ENCODE measurements at regions not wholly inside any gene's neighbourhood (a gene's known extent, or its start where the extent isn't known, plus 50 kb on each side); places are given as distances from the start of the nearest gene placed in this dataset.
"Not testable (repeated sequence)": the region's sequence is repeated elsewhere in the genome, so short reads cannot be mapped to it uniquely, and the experiment has no call there.

- TF ChIP-seq CTCF (conservative IDR thresholded peaks at IDR 0.05; ENCODE audit: low read depth, low read length), result no peak
- no peaks in the 10 kb centered on the region for H4K20me1 ChIP-seq (ENCODE audit: insufficient read depth)
- no peak overlapping the region for H2AFZ ChIP-seq (ENCODE audit: low read depth)
Measured at GRCh38 chr2:129828792-129829191, 150.7 kb upstream of the RAB6C start.

GRCh38 chr2:129829588-129829987 lies 149.9 kb upstream of the RAB6C start:
- no peak for TF ChIP-seq CTCF (conservative IDR thresholded peaks at IDR 0.05; ENCODE audit: low read depth, low read length)
- Histone ChIP-seq H3K4me2 (no peak overlapping the region), H3K4me1 (ENCODE audit: low read depth, poor library complexity, severe bottlenecking) (no peaks in the 10 kb centered on the region), H3K9ac (no peak overlapping the region), H3K27ac (no peak overlapping the region), H3K27me3 (ENCODE audit: insufficient read depth, low read depth) (no peaks in the 10 kb centered on the region), H4K20me1 (ENCODE audit: insufficient read depth) (no peaks in the 10 kb centered on the region), H3K4me3 (IDR thresholded peaks at IDR 0.05; ENCODE audit: insufficient read depth, low read depth, low read length) (no peak overlapping the region), H2AFZ (ENCODE audit: low read depth) (no peak overlapping the region), H3K36me3 (ENCODE audit: insufficient read depth) (no peaks in the 10 kb centered on the region), H3K79me2 (ENCODE audit: insufficient read depth, low read depth) (no peaks in the 10 kb centered on the region)

More at GRCh38 chr2:129828792-129829191, 150.7 kb upstream of the RAB6C start:
- Histone ChIP-seq H3K4me1 (ENCODE audit: low read depth, poor library complexity, severe bottlenecking) (no peaks in the 10 kb centered on the region), H3K27ac (no peak overlapping the region), H3K9ac (no peak overlapping the region), H3K4me2 (no peak overlapping the region), H3K4me3 (IDR thresholded peaks at IDR 0.05; ENCODE audit: insufficient read depth, low read depth, low read length) (no peak overlapping the region), H3K27me3 (ENCODE audit: insufficient read depth, low read depth) (no peaks in the 10 kb centered on the region), H3K36me3 (ENCODE audit: insufficient read depth) (no peaks in the 10 kb centered on the region), H3K79me2 (ENCODE audit: insufficient read depth, low read depth) (no peaks in the 10 kb centered on the region)

- Histone ChIP-seq H3K79me2 (ENCODE audit: insufficient read depth, low read depth) (no peaks in the 10 kb centered on the region), H3K4me3 (IDR thresholded peaks at IDR 0.05; ENCODE audit: insufficient read depth, low read depth, low read length) (no peak overlapping the region), H3K4me2 (no peak overlapping the region), H3K36me3 (ENCODE audit: insufficient read depth) (no peaks in the 10 kb centered on the region), H3K27me3 (ENCODE audit: insufficient read depth, low read depth) (no peaks in the 10 kb centered on the region), H2AFZ (ENCODE audit: low read depth) (no peak overlapping the region), H3K27ac (no peak overlapping the region), H3K9ac (no peak overlapping the region), H4K20me1 (ENCODE audit: insufficient read depth) (no peaks in the 10 kb centered on the region), H3K4me1 (ENCODE audit: low read depth, poor library complexity, severe bottlenecking) (no peaks in the 10 kb centered on the region)
- no peak for TF ChIP-seq CTCF (conservative IDR thresholded peaks at IDR 0.05; ENCODE audit: low read depth, low read length)
Measured at GRCh38 chr2:129831018-129831417, 148.4 kb upstream of the RAB6C start.

- not testable (repeated sequence) for H3K36me3 ChIP-seq (ENCODE audit: insufficient read depth); H3K27me3 ChIP-seq (ENCODE audit: insufficient read depth, low read depth); H4K20me1 ChIP-seq (ENCODE audit: insufficient read depth); H3K4me3 ChIP-seq (IDR thresholded peaks at IDR 0.05; ENCODE audit: insufficient read depth, low read depth, low read length); H3K9ac ChIP-seq; H2AFZ ChIP-seq (ENCODE audit: low read depth); H3K4me2 ChIP-seq; H3K27ac ChIP-seq; H3K4me1 ChIP-seq (ENCODE audit: low read depth, poor library complexity, severe bottlenecking); H3K79me2 ChIP-seq (ENCODE audit: insufficient read depth, low read depth)
Measured at GRCh38 chr2:129833465-129833864, 146.0 kb upstream of the RAB6C start.

- Histone ChIP-seq H3K4me2 (no peak overlapping the region), H2AFZ (ENCODE audit: low read depth) (no peak overlapping the region), H3K27me3 (ENCODE audit: insufficient read depth, low read depth) (no peaks in the 10 kb centered on the region), H3K9ac (no peak overlapping the region), H3K27ac (no peak overlapping the region), H3K79me2 (ENCODE audit: insufficient read depth, low read depth) (no peaks in the 10 kb centered on the region), H3K36me3 (ENCODE audit: insufficient read depth) (no peaks in the 10 kb centered on the region), H3K4me1 (ENCODE audit: low read depth, poor library complexity, severe bottlenecking) (no peaks in the 10 kb centered on the region), H4K20me1 (ENCODE audit: insufficient read depth) (no peaks in the 10 kb centered on the region), H3K4me3 (IDR thresholded peaks at IDR 0.05; ENCODE audit: insufficient read depth, low read depth, low read length) (no peak overlapping the region)
- TF ChIP-seq CTCF (conservative IDR thresholded peaks at IDR 0.05; ENCODE audit: low read depth, low read length), result no peak
Measured at GRCh38 chr2:129847043-129847442, 132.4 kb upstream of the RAB6C start.

Measured in KMS-11 (cell line).